Astrocyte (in vitro differentiated cells and primary cell): ENCODE measurements at regions not wholly inside any gene's neighbourhood (a gene's known extent, or its start where the extent isn't known, plus 50 kb on each side); places are given as distances from the start of the nearest gene placed in this dataset.

Experiments used
- EZH2 ChIP-seq: IDR thresholded peaks from 2 replicates; pipeline ENCODE4 v1.6.1; 2012; ENCODE audit warnings: mild to moderate bottlenecking, low read length, inconsistent platforms; ENCODE audit not compliant: insufficient read depth
- TF ChIP-seq, protein P1 (sequence below): IDR thresholded peaks from 2 replicates; pipeline ENCODE4 v1.5.1; 2011; ENCODE audit warnings: low read depth, mild to moderate bottlenecking, inconsistent platforms, low read length, moderate library complexity; ENCODE audit not compliant: insufficient read depth

- TF ChIP-seq, protein P1, sequence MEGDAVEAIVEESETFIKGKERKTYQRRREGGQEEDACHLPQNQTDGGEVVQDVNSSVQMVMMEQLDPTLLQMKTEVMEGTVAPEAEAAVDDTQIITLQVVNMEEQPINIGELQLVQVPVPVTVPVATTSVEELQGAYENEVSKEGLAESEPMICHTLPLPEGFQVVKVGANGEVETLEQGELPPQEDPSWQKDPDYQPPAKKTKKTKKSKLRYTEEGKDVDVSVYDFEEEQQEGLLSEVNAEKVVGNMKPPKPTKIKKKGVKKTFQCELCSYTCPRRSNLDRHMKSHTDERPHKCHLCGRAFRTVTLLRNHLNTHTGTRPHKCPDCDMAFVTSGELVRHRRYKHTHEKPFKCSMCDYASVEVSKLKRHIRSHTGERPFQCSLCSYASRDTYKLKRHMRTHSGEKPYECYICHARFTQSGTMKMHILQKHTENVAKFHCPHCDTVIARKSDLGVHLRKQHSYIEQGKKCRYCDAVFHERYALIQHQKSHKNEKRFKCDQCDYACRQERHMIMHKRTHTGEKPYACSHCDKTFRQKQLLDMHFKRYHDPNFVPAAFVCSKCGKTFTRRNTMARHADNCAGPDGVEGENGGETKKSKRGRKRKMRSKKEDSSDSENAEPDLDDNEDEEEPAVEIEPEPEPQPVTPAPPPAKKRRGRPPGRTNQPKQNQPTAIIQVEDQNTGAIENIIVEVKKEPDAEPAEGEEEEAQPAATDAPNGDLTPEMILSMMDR, result no peak
- no peak for TF ChIP-seq EZH2
Measured at GRCh38 chr12:23463172-23463571, 486.3 kb downstream of the SOX5 start.
